Inflammatory macrophage (primary cell): ENCODE measurements at regions not wholly inside any gene's neighbourhood (a gene's known extent, or its start where the extent isn't known, plus 50 kb on each side); places are given as distances from the start of the nearest gene placed in this dataset.
"Not testable (repeated sequence)": the region's sequence is repeated elsewhere in the genome, so short reads cannot be mapped to it uniquely, and the experiment has no call there.

Source experiments
- DNase-seq, 2 donors: peaks; one replicate each; pipeline ENCODE4 v3.0.0-alpha.2; 2020 to 2022

- no peak for DNase-seq
These were observed 287.4 kb downstream of the CD109 start for GRCh38 chr6:73983367-73983766.

- no peak for DNase-seq
These were observed 284.1 kb downstream of the CD109 start for GRCh38 chr6:73980096-73980495.

GRCh38 chr6:73978330-73978729 is 282.3 kb downstream of the CD109 start:
- DNase-seq: no peak

GRCh38 chr6:73972518-73972917 is 276.5 kb downstream of the CD109 start:
- DNase-seq: not testable (repeated sequence)

GRCh38 chr6:73969971-73970970 is 274.3 kb downstream of the CD109 start:
- DNase-seq: peak; percentile 4 to 34

GRCh38 chr6:73968221-73968757 is 272.3 kb downstream of the CD109 start:
- DNase-seq: no peak

GRCh38 chr6:73965539-73966029 is 269.6 kb downstream of the CD109 start:
- DNase-seq: no peak

- no peak for DNase-seq
These were observed 268.3 kb downstream of the CD109 start for GRCh38 chr6:73964241-73964854.

- DNase-seq: no peak
These were observed 266.9 kb downstream of the CD109 start for GRCh38 chr6:73962884-73963283.

- no peak for DNase-seq
These were observed 260.3 kb downstream of the CD109 start for GRCh38 chr6:73956305-73956704.

- no peak for DNase-seq
These were observed 259.8 kb downstream of the CD109 start for GRCh38 chr6:73955800-73956199.

- DNase-seq: no peak
These were observed 258.9 kb downstream of the CD109 start for GRCh38 chr6:73954881-73955280.

GRCh38 chr6:73951183-73951582 is 255.2 kb downstream of the CD109 start:
- DNase-seq: no peak

- no peak for DNase-seq
These were observed 248.1 kb downstream of the CD109 start for GRCh38 chr6:73943930-73944652.

GRCh38 chr6:73943411-73943810 is 247.4 kb downstream of the CD109 start:
- DNase-seq: no peak

- no peak for DNase-seq
These were observed 246.7 kb downstream of the CD109 start for GRCh38 chr6:73942592-73943186.

GRCh38 chr6:73941892-73942291 is 245.9 kb downstream of the CD109 start:
- no peak for DNase-seq

- DNase-seq: no peak
These were observed 241.8 kb downstream of the CD109 start for GRCh38 chr6:73937805-73938204.

GRCh38 chr6:73932866-73933265 is 236.9 kb downstream of the CD109 start:
- no peak for DNase-seq

GRCh38 chr6:73929405-73929804 is 233.4 kb downstream of the CD109 start:
- DNase-seq: no peak

- no peak for DNase-seq
These were observed 231.4 kb downstream of the CD109 start for GRCh38 chr6:73927421-73927820.

GRCh38 chr6:73925703-73926102 is 229.7 kb downstream of the CD109 start:
- not testable (repeated sequence) for DNase-seq
